ENCODE measurements at regions not wholly inside any gene's neighbourhood (a gene's known extent, or its start where the extent isn't known, plus 50 kb on each side); places are given as distances from the start of the nearest gene placed in this dataset.

GRCh38 chr2:123670286-123670685 lies 354.8 kb upstream of the CNTNAP5 start:
- TF ChIP-seq, protein P1, sequence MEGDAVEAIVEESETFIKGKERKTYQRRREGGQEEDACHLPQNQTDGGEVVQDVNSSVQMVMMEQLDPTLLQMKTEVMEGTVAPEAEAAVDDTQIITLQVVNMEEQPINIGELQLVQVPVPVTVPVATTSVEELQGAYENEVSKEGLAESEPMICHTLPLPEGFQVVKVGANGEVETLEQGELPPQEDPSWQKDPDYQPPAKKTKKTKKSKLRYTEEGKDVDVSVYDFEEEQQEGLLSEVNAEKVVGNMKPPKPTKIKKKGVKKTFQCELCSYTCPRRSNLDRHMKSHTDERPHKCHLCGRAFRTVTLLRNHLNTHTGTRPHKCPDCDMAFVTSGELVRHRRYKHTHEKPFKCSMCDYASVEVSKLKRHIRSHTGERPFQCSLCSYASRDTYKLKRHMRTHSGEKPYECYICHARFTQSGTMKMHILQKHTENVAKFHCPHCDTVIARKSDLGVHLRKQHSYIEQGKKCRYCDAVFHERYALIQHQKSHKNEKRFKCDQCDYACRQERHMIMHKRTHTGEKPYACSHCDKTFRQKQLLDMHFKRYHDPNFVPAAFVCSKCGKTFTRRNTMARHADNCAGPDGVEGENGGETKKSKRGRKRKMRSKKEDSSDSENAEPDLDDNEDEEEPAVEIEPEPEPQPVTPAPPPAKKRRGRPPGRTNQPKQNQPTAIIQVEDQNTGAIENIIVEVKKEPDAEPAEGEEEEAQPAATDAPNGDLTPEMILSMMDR (IDR thresholded peaks at IDR 0.05): no peak
- no peak for TF ChIP-seq EP300 (IDR thresholded peaks at IDR 0.05)

Data from tibial nerve (tissue), 4 donors.